ENCODE measurements at regions not wholly inside any gene's neighbourhood (a gene's known extent, or its start where the extent isn't known, plus 50 kb on each side); places are given as distances from the start of the nearest gene placed in this dataset.

- no peak for DNase-seq
Measured at GRCh38 chr5:133905424-133905823, 63.0 kb downstream of the C5orf15 start.

GRCh38 chr5:133904641-133905040, 63.8 kb downstream of the C5orf15 start:
- no peak for DNase-seq

GRCh38 chr5:133902511-133903118, 65.8 kb downstream of the C5orf15 start:
- DNase-seq = no peak

- DNase-seq = no peak
Measured at GRCh38 chr5:133900534-133901270, 67.7 kb downstream of the C5orf15 start.

- no peak for DNase-seq
Measured at GRCh38 chr5:133899506-133899905, 68.9 kb downstream of the C5orf15 start.

GRCh38 chr5:133898440-133898839, 70.0 kb downstream of the C5orf15 start:
- DNase-seq = no peak

DNA sequence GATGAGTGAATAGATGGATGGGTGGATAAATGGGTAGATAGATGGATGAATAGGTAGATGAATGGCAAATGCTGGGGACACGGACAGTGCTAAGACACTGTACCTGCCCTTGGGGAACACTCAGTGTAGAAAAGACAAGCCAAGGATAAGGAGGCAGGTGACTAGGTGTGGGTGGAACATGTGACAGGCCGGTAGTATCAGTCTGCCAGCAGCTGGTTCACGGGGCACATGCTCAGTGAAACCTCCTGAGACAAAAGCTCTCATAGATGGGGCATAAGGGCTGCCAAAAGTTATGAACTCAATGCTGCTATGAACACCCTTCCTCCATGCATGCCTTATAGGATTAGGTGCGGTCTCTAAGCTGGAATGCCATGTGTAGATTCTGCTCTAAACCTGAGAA, 71.0 kb downstream of the C5orf15 start:
- DNase-seq = no peak

DNA sequence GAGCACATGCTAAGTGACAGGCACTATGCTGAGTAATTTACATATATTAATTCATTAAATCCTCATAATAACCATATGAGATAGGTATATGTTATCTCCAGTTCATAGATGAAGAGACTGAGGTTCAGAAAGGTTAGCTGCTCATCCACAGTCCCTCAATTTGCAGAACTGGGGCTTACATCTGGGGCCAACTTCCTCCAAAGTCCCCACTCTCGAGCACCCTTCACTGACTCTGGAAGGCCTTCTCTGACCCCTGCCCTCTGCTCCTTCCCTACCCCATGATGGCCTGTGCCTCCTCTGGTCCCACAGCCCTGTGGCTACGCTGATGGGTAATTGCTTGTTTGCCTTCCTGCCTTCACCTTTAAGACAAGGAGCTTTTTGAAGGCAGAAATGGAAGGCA, 71.6 kb downstream of the C5orf15 start:
- no peak for DNase-seq

DNA sequence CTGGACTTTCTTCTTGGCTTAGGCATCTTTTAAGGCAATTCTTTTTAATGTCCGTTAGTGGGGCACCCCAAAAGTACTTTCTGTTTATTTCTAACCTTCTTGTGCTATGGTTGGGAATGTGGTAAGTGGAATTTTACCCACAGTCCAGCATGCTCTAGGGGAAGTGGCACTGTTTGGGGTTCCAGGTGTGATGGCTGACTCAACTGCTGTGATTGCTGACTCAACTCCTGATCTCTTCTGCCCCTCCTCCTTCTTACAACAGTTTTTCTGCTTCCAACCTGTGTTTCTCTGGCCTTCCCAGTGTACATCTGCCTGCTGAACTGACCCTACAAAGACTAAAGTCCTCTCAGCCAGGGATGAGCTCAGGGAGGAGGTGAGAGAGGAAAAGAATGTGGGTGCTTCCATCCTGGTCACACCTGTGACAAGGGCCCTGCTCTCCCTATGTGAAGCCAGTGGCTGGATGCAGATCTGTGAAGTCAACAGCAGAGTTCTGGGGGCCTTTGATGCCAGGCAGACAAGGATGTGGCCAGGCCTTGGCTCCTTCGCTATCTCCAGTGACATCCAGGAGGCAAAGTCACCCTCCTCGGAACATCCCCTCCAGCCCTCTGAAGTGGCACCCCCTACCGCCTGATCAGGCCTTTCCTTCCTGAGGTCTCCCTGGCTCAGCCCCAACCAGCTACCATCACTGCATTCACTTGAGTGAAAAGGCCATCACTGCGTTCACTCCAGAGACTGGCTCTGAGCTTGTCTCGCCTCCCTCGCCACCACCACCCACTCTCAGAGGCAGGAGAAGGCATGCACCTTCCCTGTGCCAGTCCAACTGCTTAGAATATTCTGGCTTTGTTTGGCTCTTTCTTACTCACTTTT, 72.2 kb downstream of the C5orf15 start:
- DNase-seq = no peak

GRCh38 chr5:133894143-133894542, 74.3 kb downstream of the C5orf15 start:
- DNase-seq = no peak

GRCh38 chr5:133892774-133893173, 75.7 kb downstream of the C5orf15 start:
- DNase-seq = no peak

- DNase-seq = no peak
Measured at GRCh38 chr5:133892306-133892705, 76.1 kb downstream of the C5orf15 start.

- no peak for DNase-seq
Measured at GRCh38 chr5:133891390-133891789, 77.0 kb downstream of the C5orf15 start.

DNA sequence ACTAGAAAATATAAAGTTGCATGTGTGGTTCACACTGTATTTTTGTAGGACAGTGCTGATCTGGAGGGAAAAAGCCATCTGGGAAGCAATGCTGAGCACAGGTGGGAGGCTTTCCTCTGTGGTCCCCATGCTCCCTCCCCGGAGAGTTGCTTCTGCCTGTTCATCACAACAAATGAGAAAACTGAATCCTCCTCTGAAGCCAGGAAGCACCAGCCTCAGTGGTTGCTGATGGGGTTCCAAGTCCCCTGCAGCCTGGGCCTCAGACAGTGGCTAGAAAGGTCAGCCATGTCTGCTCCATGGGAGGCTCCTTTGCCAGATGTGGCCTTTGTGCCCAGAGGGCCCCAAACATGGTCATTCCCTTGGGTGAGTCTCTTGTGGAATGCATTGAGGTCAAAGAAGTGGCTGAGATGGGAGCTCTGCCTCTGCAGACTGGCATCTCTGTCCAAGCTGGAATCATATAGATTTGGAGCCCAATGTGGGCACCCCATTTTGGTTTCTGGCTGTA, 77.6 kb downstream of the C5orf15 start:
- no peak for DNase-seq

- no peak for DNase-seq
Measured at GRCh38 chr5:133890314-133890713, 78.1 kb downstream of the C5orf15 start.

DNA sequence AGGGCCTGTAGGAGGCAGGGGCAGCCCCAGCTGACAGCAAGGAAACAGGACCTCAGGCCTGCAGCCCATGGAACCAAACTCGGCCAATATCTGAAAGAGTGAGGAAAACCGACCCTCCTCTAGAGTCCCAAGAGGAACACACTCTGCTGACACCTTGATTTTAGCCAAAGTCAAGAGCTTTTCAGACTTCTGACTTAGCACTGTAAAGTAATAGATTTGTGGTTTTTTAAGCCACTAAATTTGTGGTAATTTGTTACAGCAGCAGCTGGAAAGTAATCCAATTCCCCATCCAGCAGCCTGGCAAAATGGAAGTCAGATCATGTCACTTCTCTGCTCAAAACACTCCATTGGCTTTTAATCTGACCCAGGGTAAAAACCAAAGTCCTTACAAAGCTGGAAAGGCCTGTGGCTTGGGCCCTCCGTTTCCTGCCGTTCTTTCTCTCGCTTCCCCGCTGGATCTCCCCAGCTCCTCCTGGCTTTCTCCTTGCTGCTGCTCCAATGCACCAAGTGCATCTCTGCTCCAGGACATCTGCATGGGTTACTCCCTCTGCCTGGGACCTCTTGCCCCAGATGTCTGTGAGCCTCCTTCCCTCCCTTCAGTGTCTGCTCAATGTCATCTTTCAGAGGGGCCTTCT, 79.0 kb downstream of the C5orf15 start:
- no peak for DNase-seq

DNA sequence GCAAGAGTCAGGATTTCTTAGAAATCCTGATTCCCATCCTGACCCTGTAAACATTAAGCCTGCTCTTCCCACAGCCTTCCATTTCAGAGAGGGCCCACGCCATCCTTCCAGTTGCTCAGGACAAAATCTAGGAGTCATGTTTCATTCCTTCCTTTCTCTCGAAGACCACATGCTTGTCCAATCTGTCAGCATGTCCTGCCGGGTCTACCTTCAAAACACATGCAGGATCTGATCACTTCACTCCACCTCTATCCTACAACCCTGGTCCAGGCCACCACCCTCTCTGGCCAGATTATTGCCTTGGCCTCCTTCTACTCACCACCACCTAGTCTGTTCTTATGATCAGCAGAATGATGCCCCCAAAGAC, 79.8 kb downstream of the C5orf15 start:
- no peak for DNase-seq

GRCh38 chr5:133885566-133885965, 82.9 kb downstream of the C5orf15 start:
- DNase-seq = no peak

DNA sequence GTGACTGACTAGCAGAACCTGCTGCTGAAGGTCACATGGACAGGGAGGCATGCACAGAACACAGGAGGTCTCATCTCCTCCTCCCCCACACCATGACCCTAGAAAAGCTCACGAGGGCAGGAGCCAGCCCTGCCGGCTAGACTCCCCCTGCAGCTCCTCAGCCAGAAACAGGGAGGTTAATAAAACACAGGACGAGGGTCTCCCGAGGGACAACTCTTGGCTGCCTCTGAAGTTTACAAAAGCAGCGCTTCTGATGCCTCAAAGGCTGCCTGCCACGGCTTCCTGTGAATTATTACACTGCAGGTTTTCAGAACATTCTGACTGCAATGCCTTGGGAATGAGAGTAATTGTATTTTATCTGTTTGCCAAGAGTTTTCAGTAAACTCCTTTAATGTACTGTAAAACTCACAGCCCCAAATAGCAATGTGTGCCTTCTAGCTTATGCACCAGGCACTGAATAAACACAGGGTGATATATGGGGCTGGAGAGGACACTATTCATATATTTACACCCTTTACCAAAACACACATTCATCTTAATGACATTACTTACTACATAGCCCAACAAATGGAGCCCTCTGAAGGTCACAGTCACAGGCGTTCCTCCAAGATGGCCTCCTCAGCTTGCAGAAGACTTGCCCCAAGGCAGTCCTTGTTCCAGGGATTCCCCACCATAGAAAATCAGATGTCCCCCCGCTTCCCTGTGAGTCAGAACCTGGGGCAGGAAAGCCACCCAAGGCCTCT, 83.7 kb downstream of the C5orf15 start:
- no peak for DNase-seq

GRCh38 chr5:133883916-133884315, 84.5 kb downstream of the C5orf15 start:
- no peak for DNase-seq

DNA sequence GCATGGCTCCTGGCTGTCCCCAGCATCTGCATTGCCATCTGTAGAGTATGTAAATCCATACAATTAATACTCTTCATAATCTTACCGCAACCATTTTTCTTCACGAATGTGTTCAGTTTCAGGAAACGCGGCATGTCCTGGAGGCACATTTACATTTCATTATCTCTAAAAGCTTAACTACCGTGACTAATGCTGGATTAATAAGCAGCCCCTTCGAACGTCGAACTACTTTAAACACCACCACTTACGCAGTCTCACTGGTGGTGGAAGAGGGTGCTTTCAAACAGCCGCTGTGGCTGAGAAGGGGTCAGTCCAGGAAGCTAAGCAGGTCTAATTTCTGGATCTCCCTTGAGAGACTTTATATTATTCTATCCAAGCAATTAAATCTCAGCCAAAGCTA, 85.6 kb downstream of the C5orf15 start:
- no peak for DNase-seq

- no peak for DNase-seq
Measured at GRCh38 chr5:133882389-133882695, 86.1 kb downstream of the C5orf15 start.
